ENCODE measurements at regions not wholly inside any gene's neighbourhood (a gene's known extent, or its start where the extent isn't known, plus 50 kb on each side); places are given as distances from the start of the nearest gene placed in this dataset.

GRCh38 chr10:107913317-107914294 is 749.1 kb upstream of the SORCS1 start:
- no peaks in the 10 kb centered on the region for H4K20me1 ChIP-seq (ENCODE audit: insufficient read depth, low read length)
- no peak overlapping the region for H3K4me3 ChIP-seq (ENCODE audit: insufficient read depth, low read depth, low read length)
- H3K79me1 ChIP-seq (ENCODE audit: low read depth in 1 of 2, low read length in 2 of 2): no peaks in the 10 kb centered on the region
- H3K9me1 ChIP-seq (ENCODE audit: insufficient read depth, low read length): no peaks in the 10 kb centered on the region
- H2AK9ac ChIP-seq (replicated peaks; ENCODE audit: low read depth, low read length, poor library complexity): no peak overlapping the region
- H3K14ac ChIP-seq (replicated peaks; ENCODE audit: low read depth, low read length): no peak overlapping the region
- no peak overlapping the region for H2BK15ac ChIP-seq (ENCODE audit: low read depth, low read length)
- H3K18ac ChIP-seq (ENCODE audit: low read depth, low read length): no peak overlapping the region
- H3K27ac ChIP-seq (ENCODE audit: insufficient read depth, low read length): no peak overlapping the region
- in situ Hi-C loops (cut with MboI; ENCODE audit: low sequenced_read_pairs): no loop called here
- H3K23ac ChIP-seq (ENCODE audit: low read depth, low read length): no peak overlapping the region
- no peaks in the 10 kb centered on the region for H3K36me3 ChIP-seq (ENCODE audit: control insufficient read depth, insufficient read depth, low read length)
- no TSS peak for BruUV-seq (replicated peaks)
- no peak for DNase-seq
- no peak overlapping the region for H4K8ac ChIP-seq (ENCODE audit: low read depth in 2 of 2, low read length in 2 of 2)
- dilution Hi-C loops (cut with HindIII; ENCODE audit: low sequenced_read_pairs, unreplicated experiment): no loop called here
- H2BK5ac ChIP-seq (ENCODE audit: low read depth, low read length, poor library complexity, severe bottlenecking): no peak overlapping the region
- WGBS, 2 experiments (ENCODE audit: extremely low coverage in 2 of 2, insufficient read length in 1 of 2): no CpG with 5 or more reads among the region's 6 CpGs
- no peak overlapping the region for H4K91ac ChIP-seq (ENCODE audit: insufficient read depth, low read depth, low read length)
- ChIA-PET POLR2A (ENCODE audit: unreplicated experiment) (no interaction called here), CTCF (no interaction called here)
- H3K9me3 ChIP-seq (ENCODE audit: control insufficient read depth, insufficient read depth, low read length): peaks cover 9% of the 10 kb centered on the region
- no peak overlapping the region for H3K9ac ChIP-seq (ENCODE audit: low read depth, low read length)
- no peaks in the 10 kb centered on the region for H3K4me1 ChIP-seq (ENCODE audit: control insufficient read depth, insufficient read depth, low read length)
- no peak overlapping the region for H2BK20ac ChIP-seq (ENCODE audit: low read depth, low read length)
- H3K4me2 ChIP-seq (ENCODE audit: low read depth, low read length): no peak overlapping the region
- no peak overlapping the region for H2AFZ ChIP-seq (replicated peaks; ENCODE audit: low read length, poor library complexity)
- no peak overlapping the region for H4K5ac ChIP-seq (ENCODE audit: low read depth, low read length)
- no peak overlapping the region for H2AK5ac ChIP-seq (ENCODE audit: low read depth, low read length)
- no peak for ATAC-seq (ENCODE audit: low read depth)
- H3K4ac ChIP-seq (ENCODE audit: low read depth, low read length): no peak overlapping the region
- no peak overlapping the region for H3K56ac ChIP-seq (ENCODE audit: extremely low read depth, insufficient read depth, low read length)
- no peak overlapping the region for H2BK120ac ChIP-seq (ENCODE audit: low read depth, low read length)
- no peaks in the 10 kb centered on the region for H3K27me3 ChIP-seq (ENCODE audit: control insufficient read depth, insufficient read depth, low read length)
- intact Hi-C loops (cut with micrococcal nuclease): no loop called here
- TF ChIP-seq RAD21 (IDR thresholded peaks at IDR 0.05; ENCODE audit: low read length) (no peak), CEBPB (IDR thresholded peaks at IDR 0.05; ENCODE audit: low read depth, low read length) (no peak), RFX5 (IDR thresholded peaks at IDR 0.05; ENCODE audit: low read depth, low read length) (no peak), BHLHE40 (IDR thresholded peaks at IDR 0.05; ENCODE audit: low read depth, low read length) (no peak), MAZ (IDR thresholded peaks at IDR 0.05; ENCODE audit: borderline replicate concordance, low read depth, low read length) (no peak), SMC3 (IDR thresholded peaks at IDR 0.05; ENCODE audit: low read depth, low read length) (no peak), CHD1 (IDR thresholded peaks at IDR 0.05; ENCODE audit: low read depth, low read length) (no peak), MXI1 (IDR thresholded peaks at IDR 0.05; ENCODE audit: borderline replicate concordance, low read depth, low read length) (no peak), USF2 (IDR thresholded peaks at IDR 0.05; ENCODE audit: low read depth, low read length) (no peak), RCOR1 (IDR thresholded peaks at IDR 0.05; ENCODE audit: insufficient replicate concordance, low read length) (no peak), FOS (IDR thresholded peaks at IDR 0.05; ENCODE audit: low read depth, low read length) (no peak), NFE2L2 (IDR thresholded peaks at IDR 0.05; ENCODE audit: low read depth, low read length) (no peak), CTCF (conservative IDR thresholded peaks at IDR 0.05; ENCODE audit: low read depth, low read length) (no peak), POLR2A (IDR thresholded peaks at IDR 0.05; ENCODE audit: low read depth, low read length) (no peak), MAFK (IDR thresholded peaks at IDR 0.05; ENCODE audit: low read depth, low read length) (no peak)

All from IMR-90 (cell line).